ENCODE measurements at regions not wholly inside any gene's neighbourhood (a gene's known extent, or its start where the extent isn't known, plus 50 kb on each side); places are given as distances from the start of the nearest gene placed in this dataset.
A peak's percentile ranks its signal among the peaks of the same experiment; 100 is the strongest.

DNA sequence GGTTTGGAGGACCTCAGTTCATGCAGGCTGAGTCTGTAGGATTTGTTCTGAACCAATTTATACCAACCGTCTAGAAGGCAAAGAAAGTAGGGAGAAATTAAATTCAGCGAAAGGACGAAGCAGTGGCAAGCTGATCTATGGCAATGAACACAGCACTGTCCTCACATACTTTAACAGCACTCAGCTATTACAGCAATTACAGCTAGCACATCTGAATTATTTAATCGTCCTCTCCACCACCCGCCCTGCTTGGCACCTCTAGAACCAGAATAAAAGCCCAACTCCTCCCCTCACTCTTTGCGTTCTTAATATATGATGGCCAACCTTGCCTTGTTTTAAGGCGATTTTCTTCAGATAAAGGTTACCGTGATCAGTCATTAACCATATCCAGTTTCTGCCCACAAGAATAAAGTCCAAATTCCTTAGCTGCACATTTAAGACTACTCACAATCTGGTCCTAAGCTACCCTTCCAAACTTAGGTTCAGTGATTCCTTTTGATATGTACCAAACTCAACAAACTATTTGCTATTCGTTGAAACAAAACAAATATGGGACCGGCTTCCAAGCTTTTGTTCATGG lies 169.4 kb upstream of the ESRRG start:
- ATAC-seq (replicated peaks in 6 of 8) = no peak

GRCh38 chr1:216890871-216891270 lies 167.6 kb upstream of the ESRRG start:
- Histone ChIP-seq H3K4me3 (no peak overlapping the region), H3K4me1 (replicated peaks in 1 of 2) (peaks cover 0 to 5% of the 10 kb centered on the region in 2 donors), H3K27ac (no peak overlapping the region)
- in situ Hi-C loops (cut with MboI; ENCODE audit: low pct_unique_long_range_greater_than_20kb in 2 of 9, low sequenced_read_pairs in 9 of 9, unreplicated experiment in 9 of 9) = loop anchor here in 1 of 9 experiments (10.0 kb wide), 1 partner anchor 56 kb away; no protein-coding TSS in a partner anchor
- WGBS, 10 experiments = 24 to 98% (median 91%) methylated on average over 3 to 7 of the region's 7 CpGs
- ATAC-seq (replicated peaks in 6 of 8) = no peak

More for the DNA sequence above, 169.4 kb upstream of the ESRRG start:
- Histone ChIP-seq H3K27ac (no peak overlapping the region), H3K4me1 (replicated peaks in 1 of 2) (peaks cover 0 to 5% of the 10 kb centered on the region in 2 donors), H3K4me3 (no peak overlapping the region)
- in situ Hi-C loops (cut with MboI; ENCODE audit: low pct_unique_long_range_greater_than_20kb in 2 of 9, low sequenced_read_pairs in 9 of 9, unreplicated experiment in 9 of 9) = loop anchor here in 1 of 9 experiments (10.0 kb wide), 1 partner anchor 58 kb away; no protein-coding TSS in a partner anchor
- 49 to 97% (median 92%) methylated on average over 1 to 10 of the region's 10 CpGs; no CpG with 5 or more reads in 1 of the 10 experiments for WGBS, 10 experiments

GRCh38 chr1:216888731-216889130 lies 165.5 kb upstream of the ESRRG start:
- in situ Hi-C loops (cut with MboI; ENCODE audit: low pct_unique_long_range_greater_than_20kb in 2 of 9, low sequenced_read_pairs in 9 of 9, unreplicated experiment in 9 of 9) = no loop called here
- no peak for ATAC-seq (replicated peaks in 6 of 8)
- Histone ChIP-seq H3K4me3 (no peak overlapping the region), H3K4me1 (replicated peaks in 1 of 2) (peaks cover 9 to 22% of the 10 kb centered on the region in 2 donors), H3K27ac (no peak overlapping the region)
- WGBS, 10 experiments = 6 to 87% (median 78%) methylated on average over 1 to 5 of the region's 5 CpGs; no CpG with 5 or more reads in 1 of the 10 experiments

- in situ Hi-C loops (cut with MboI; ENCODE audit: low pct_unique_long_range_greater_than_20kb in 2 of 9, low sequenced_read_pairs in 9 of 9, unreplicated experiment in 9 of 9) = no loop called here
- no peak overlapping the region for H3K27ac ChIP-seq
- H3K4me3 ChIP-seq = no peak overlapping the region
- H3K4me1 ChIP-seq (replicated peaks in 1 of 2) = peaks cover 9 to 16% of the 10 kb centered on the region in 2 donors
- WGBS, 10 experiments = 70 to 100% (median 93%) methylated on average over 1 to 4 of the region's 4 CpGs; no CpG with 5 or more reads in 2 of the 10 experiments
- ATAC-seq (replicated peaks in 6 of 8) = no peak
These were observed 163.8 kb upstream of the ESRRG start for GRCh38 chr1:216887032-216887431.

GRCh38 chr1:216884614-216885229 lies 161.5 kb upstream of the ESRRG start:
- no peak overlapping the region for H3K4me3 ChIP-seq
- 17 to 100% (median 88%) methylated on average over 1 to 2 of the region's 2 CpGs; no CpG with 5 or more reads in 1 of the 10 experiments for WGBS, 10 experiments
- in situ Hi-C loops (cut with MboI; ENCODE audit: low pct_unique_long_range_greater_than_20kb in 2 of 9, low sequenced_read_pairs in 9 of 9, unreplicated experiment in 9 of 9) = no loop called here
- ATAC-seq (replicated peaks in 6 of 8) = peak; percentile 40 to 90 (median 66)
- H3K4me1 ChIP-seq (replicated peaks in 1 of 2) = peaks cover 9 to 16% of the 10 kb centered on the region in 2 donors
- no peak overlapping the region for H3K27ac ChIP-seq

DNA sequence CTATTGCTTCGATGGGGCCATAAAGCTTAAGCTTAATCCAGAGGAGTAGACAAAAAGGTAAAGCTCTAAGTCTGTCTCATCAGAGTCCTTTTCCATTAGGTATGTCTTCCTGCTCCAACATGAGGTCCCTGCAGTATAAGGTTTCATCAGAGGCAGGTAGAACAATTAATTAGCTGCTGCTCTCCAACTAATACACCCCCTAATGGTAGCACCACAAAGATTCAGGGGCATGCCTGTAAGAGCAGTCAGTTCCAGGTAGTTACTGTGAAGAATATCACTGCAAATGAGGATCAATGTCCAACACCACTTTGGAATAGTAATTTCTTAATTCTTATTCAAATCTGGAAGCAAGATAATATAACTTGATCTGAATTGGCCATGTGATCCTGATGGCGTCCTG lies 160.3 kb upstream of the ESRRG start:
- 0 to 100% (median 90%) methylated on average over 1 to 2 of the region's 2 CpGs; no CpG with 5 or more reads in 1 of the 10 experiments for WGBS, 10 experiments
- in situ Hi-C loops (cut with MboI; ENCODE audit: low pct_unique_long_range_greater_than_20kb in 2 of 9, low sequenced_read_pairs in 9 of 9, unreplicated experiment in 9 of 9) = no loop called here

DNA sequence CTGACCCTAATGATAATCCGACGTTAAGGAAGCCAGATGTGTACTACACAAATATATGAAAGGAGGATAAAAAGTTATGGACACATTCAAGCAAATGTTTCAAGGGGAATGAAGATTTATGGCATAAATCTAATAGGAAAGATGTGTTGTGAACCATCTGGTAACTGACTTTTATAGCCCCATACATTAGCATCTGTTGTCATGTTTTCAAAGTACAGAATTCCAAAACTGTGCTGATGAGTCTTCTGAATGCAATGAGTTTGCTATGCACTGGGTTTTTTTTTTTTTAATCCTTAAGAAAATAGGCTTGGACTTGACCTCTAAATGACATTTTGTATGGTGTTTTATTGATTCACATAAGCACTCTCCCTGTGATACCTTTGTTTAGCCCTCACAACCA lies 158.5 kb upstream of the ESRRG start:
- H3K27ac ChIP-seq = no peak overlapping the region
- peak in 2 of 8 experiments; percentile 69 to 74 for ATAC-seq (replicated peaks in 6 of 8)
- H3K4me3 ChIP-seq = no peak overlapping the region
- H3K4me1 ChIP-seq (replicated peaks in 1 of 2) = peaks cover 9 to 16% of the 10 kb centered on the region in 2 donors
- 0 to 100% (median 93%) methylated on average over 1 to 2 of the region's 2 CpGs; no CpG with 5 or more reads in 3 of the 10 experiments for WGBS, 10 experiments
- in situ Hi-C loops (cut with MboI; ENCODE audit: low pct_unique_long_range_greater_than_20kb in 2 of 9, low sequenced_read_pairs in 9 of 9, unreplicated experiment in 9 of 9) = no loop called here

More for the DNA sequence above, 160.3 kb upstream of the ESRRG start:
- peaks cover 9 to 16% of the 10 kb centered on the region in 2 donors for H3K4me1 ChIP-seq (replicated peaks in 1 of 2)
- no peak for ATAC-seq (replicated peaks in 6 of 8)
- H3K27ac ChIP-seq = no peak overlapping the region
- no peak overlapping the region for H3K4me3 ChIP-seq

DNA sequence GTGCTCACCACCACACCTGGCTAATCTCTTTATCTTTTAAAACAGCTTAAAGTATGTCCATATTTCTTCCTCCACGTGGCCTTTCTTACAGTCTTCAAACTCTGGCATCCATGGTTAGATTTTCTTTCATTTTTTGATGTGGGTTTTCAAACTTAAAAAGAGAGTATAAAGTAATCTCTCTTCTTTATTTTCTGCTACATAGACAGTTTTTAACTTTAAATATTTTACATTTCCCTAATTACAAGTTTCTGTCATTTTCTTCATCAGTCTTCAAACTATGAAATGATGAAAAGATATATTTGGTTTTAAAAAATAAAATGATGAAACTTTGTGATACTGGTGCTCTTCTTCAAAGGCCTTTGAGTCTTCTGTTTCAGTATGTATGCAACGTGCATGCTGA lies 143.5 kb upstream of the ESRRG start:
- H3K4me1 ChIP-seq (replicated peaks in 1 of 2) = no peaks in the 10 kb centered on the region
- H3K4me3 ChIP-seq = no peak overlapping the region
- ATAC-seq (replicated peaks in 6 of 8) = no peak
- no peak overlapping the region for H3K27ac ChIP-seq
- 0 to 73% (median 52%) methylated on average over 2 of the region's 2 CpGs for WGBS, 10 experiments
- in situ Hi-C loops (cut with MboI; ENCODE audit: low pct_unique_long_range_greater_than_20kb in 2 of 9, low sequenced_read_pairs in 9 of 9, unreplicated experiment in 9 of 9) = no loop called here

DNA sequence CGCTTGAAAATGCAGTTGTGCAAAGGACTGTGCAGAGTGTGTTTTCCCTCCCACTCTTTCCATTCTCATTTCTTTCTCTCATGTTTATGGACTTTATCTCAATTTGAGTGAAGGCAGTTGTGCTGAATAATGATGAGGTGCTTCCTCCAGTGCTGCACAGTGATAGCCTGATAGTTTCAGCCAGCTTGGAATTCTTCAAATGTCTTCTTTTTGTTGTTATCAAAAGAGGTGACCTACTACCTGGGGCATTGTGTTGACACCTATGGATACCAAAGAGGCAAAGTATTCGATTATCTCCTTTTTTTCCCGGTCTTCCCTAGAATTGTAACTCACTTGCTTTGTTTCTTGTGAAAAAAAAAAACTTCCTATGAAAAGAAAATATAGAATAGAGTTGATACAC lies 132.6 kb upstream of the ESRRG start:
- in situ Hi-C loops (cut with MboI; ENCODE audit: low pct_unique_long_range_greater_than_20kb in 2 of 9, low sequenced_read_pairs in 9 of 9, unreplicated experiment in 9 of 9) = no loop called here
- Histone ChIP-seq H3K4me1 (replicated peaks in 1 of 2) (peaks cover 9 to 10% of the 10 kb centered on the region in 2 donors), H3K27ac (no peak overlapping the region), H3K4me3 (no peak overlapping the region)
- ATAC-seq (replicated peaks in 6 of 8) = no peak
- WGBS, 10 experiments = 12 to 95% (median 69%) methylated on average over 2 to 3 of the region's 3 CpGs; no CpG with 5 or more reads in 1 of the 10 experiments

- Histone ChIP-seq H3K4me1 (replicated peaks in 1 of 2) (peaks cover 9 to 10% of the 10 kb centered on the region in 2 donors), H3K4me3 (no peak overlapping the region), H3K27ac (no peak overlapping the region)
- 13 to 100% (median 88%) methylated on average over 3 to 6 of the region's 6 CpGs for WGBS, 10 experiments
- in situ Hi-C loops (cut with MboI; ENCODE audit: low pct_unique_long_range_greater_than_20kb in 2 of 9, low sequenced_read_pairs in 9 of 9, unreplicated experiment in 9 of 9) = no loop called here
- no peak for ATAC-seq (replicated peaks in 6 of 8)
These were observed 131.7 kb upstream of the ESRRG start for GRCh38 chr1:216854836-216855484.

GRCh38 chr1:216851073-216851472 lies 127.8 kb upstream of the ESRRG start:
- WGBS, 10 experiments = 0 to 100% (median 94%) methylated on average over 1 to 2 of the region's 2 CpGs; no CpG with 5 or more reads in 1 of the 10 experiments
- Histone ChIP-seq H3K27ac (no peak overlapping the region), H3K4me1 (replicated peaks in 1 of 2) (peaks cover 3 to 17% of the 10 kb centered on the region in 2 donors), H3K4me3 (no peak overlapping the region)
- no peak for ATAC-seq (replicated peaks in 6 of 8)
- in situ Hi-C loops (cut with MboI; ENCODE audit: low pct_unique_long_range_greater_than_20kb in 2 of 9, low sequenced_read_pairs in 9 of 9, unreplicated experiment in 9 of 9) = no loop called here

- H3K4me1 ChIP-seq (replicated peaks in 1 of 2) = peaks cover 3 to 17% of the 10 kb centered on the region in 2 donors
- in situ Hi-C loops (cut with MboI; ENCODE audit: low pct_unique_long_range_greater_than_20kb in 2 of 9, low sequenced_read_pairs in 9 of 9, unreplicated experiment in 9 of 9) = no loop called here
These were observed 125.9 kb upstream of the ESRRG start for GRCh38 chr1:216849146-216849545.

GRCh38 chr1:216847397-216848036 lies 124.3 kb upstream of the ESRRG start:
- H3K4me3 ChIP-seq = no peak overlapping the region
- ATAC-seq (replicated peaks in 6 of 8) = peak in 7 of 8 experiments; percentile 58 to 95 (median 82)
- H3K27ac ChIP-seq = peak overlapping the region in 1 of 2 donors; percentile 8
- in situ Hi-C loops (cut with MboI; ENCODE audit: low pct_unique_long_range_greater_than_20kb in 2 of 9, low sequenced_read_pairs in 9 of 9, unreplicated experiment in 9 of 9) = no loop called here
- whole genome bisulfite sequencing, 10 experiments = 0 to 100% (median 77%) methylated on average over 1 to 6 of the region's 6 CpGs
- peaks cover 3 to 20% of the 10 kb centered on the region in 2 donors for H3K4me1 ChIP-seq (replicated peaks in 1 of 2)

More at GRCh38 chr1:216849146-216849545, 125.9 kb upstream of the ESRRG start:
- H3K4me3 ChIP-seq = no peak overlapping the region
- ATAC-seq (replicated peaks in 6 of 8) = no peak
- no peak overlapping the region for H3K27ac ChIP-seq
- WGBS, 10 experiments = 0 to 93% (median 75%) methylated on average over 1 to 4 of the region's 4 CpGs
